ENCODE measurements at regions not wholly inside any gene's neighbourhood (a gene's known extent, or its start where the extent isn't known, plus 50 kb on each side); places are given as distances from the start of the nearest gene placed in this dataset.

DNA sequence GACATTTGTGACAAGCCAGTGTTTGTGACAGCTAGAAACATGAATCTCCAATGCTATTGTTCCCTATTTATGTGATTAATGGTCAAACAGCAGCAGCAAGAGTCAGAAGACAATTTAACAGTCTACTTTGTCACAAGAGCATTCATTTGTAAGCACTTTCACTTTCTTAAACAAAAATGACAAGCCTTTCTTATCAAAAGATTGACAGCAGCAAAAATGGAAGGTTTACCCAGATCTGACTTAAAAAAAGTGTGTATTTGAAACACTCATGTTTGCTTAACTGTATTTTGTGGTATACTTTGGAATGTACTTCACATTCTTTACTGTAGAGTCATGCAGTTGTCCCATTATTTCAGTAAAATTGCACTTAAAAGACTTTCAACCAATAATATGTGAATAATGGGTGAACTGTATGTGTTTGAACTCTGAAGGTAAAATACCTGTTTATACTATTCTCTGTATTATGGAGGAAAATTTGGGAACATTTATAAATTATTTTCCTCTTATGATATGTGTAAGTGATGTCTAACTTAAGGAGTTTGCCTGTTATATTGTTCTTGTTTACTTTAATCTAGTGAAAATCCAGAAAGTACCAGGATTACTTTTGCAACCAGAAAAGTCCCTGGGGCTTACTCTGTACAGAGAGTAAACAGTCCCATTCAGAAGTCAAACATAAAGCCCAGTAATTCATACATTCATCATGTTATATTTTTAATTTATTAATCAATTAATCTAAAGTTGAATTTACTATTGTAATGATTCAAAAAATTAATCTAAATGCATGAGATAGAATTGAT is 314.9 kb upstream of the TRAM1L1 start:
- TF ChIP-seq CTBP1 (IDR thresholded peaks at IDR 0.05; ENCODE audit: borderline replicate concordance) = no peak
- no peak for TF ChIP-seq ELF4 (IDR thresholded peaks at IDR 0.05)
- no peak for TF ChIP-seq TARDBP (IDR thresholded peaks at IDR 0.05)
- TF ChIP-seq, protein P1, sequence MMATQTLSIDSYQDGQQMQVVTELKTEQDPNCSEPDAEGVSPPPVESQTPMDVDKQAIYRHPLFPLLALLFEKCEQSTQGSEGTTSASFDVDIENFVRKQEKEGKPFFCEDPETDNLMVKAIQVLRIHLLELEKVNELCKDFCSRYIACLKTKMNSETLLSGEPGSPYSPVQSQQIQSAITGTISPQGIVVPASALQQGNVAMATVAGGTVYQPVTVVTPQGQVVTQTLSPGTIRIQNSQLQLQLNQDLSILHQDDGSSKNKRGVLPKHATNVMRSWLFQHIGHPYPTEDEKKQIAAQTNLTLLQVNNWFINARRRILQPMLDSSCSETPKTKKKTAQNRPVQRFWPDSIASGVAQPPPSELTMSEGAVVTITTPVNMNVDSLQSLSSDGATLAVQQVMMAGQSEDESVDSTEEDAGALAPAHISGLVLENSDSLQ (IDR thresholded peaks at IDR 0.05) = no peak
- no peak for TF ChIP-seq SUZ12 (IDR thresholded peaks at IDR 0.05)
- TF ChIP-seq NFRKB (IDR thresholded peaks at IDR 0.05) = no peak
- no peak for TF ChIP-seq ARNT (IDR thresholded peaks at IDR 0.05)
- no peak for TF ChIP-seq ZNF384 (IDR thresholded peaks at IDR 0.05)
- no peak for TF ChIP-seq FOXA1 (IDR thresholded peaks at IDR 0.05)
- TF ChIP-seq SP1 (IDR thresholded peaks at IDR 0.05) = no peak
- no peak for TF ChIP-seq LEF1 (IDR thresholded peaks at IDR 0.05; ENCODE audit: borderline replicate concordance)
- no peak for TF ChIP-seq FOXM1 (IDR thresholded peaks at IDR 0.05; ENCODE audit: borderline replicate concordance)
- CTCF ChIA-PET = no interaction called here
- POLR2A ChIA-PET = no interaction called here
- no peak for DNase-seq (ENCODE audit: extremely low spot score)

DNA sequence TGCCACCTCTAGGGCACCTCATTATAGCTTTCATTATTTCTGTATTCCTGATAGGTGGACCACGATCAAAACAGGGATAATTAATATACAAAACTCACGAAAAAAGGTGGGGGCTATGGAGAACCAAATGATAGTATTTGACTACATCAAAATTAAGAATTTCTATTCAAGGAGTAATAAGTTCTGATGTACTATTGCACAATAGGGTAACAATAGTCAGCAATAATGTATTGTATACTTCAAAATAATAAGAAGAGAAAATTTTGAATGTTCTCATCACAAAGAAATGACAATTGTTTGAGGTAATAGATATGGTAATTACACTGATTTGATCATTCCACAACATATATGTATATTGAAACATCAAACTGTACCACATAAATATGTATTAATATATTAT is 327.3 kb upstream of the TRAM1L1 start:
- CTCF ChIA-PET = no interaction called here
- POLR2A ChIA-PET = no interaction called here
- TF ChIP-seq HDGF (IDR thresholded peaks at IDR 0.05; ENCODE audit: borderline replicate concordance) (no peak), SP1 (IDR thresholded peaks at IDR 0.05) (no peak), TARDBP (IDR thresholded peaks at IDR 0.05) (no peak), CTBP1 (IDR thresholded peaks at IDR 0.05; ENCODE audit: borderline replicate concordance) (no peak), FOXA1 (IDR thresholded peaks at IDR 0.05) (no peak), FOXM1 (IDR thresholded peaks at IDR 0.05; ENCODE audit: borderline replicate concordance) (no peak), ELF4 (IDR thresholded peaks at IDR 0.05) (no peak), L3MBTL2 (conservative IDR thresholded peaks at IDR 0.05) (no peak), BHLHE40 (IDR thresholded peaks at IDR 0.05; ENCODE audit: borderline replicate concordance) (no peak), ARNT (IDR thresholded peaks at IDR 0.05) (no peak), LEF1 (IDR thresholded peaks at IDR 0.05; ENCODE audit: borderline replicate concordance) (no peak), ZNF384 (IDR thresholded peaks at IDR 0.05) (no peak), NFRKB (IDR thresholded peaks at IDR 0.05) (no peak), SUZ12 (IDR thresholded peaks at IDR 0.05) (no peak), FOXK2 (IDR thresholded peaks at IDR 0.05) (no peak)
- TF ChIP-seq, protein P1 (IDR thresholded peaks at IDR 0.05) = no peak
- DNase-seq (ENCODE audit: extremely low spot score) = no peak

DNA sequence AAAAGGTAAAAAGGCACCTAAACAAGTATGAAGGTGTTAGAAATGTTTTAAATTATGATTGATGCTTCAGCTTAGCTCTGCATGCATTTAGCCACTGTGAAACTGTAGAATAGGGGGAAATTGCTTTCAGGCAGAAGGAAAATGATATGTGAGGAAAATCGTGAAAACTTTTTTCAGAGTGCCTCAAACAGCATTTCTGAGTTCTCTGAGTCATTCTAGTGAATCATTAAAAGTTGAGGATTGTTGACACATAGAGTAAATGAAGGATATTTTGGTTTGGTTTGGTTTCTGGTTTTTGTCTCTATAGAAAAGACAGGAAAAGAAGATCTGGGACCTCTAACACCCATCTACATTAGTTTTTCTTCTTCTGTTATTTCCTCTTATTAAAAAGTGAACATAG is 332.5 kb upstream of the TRAM1L1 start:
- POLR2A ChIA-PET = no interaction called here

DNA sequence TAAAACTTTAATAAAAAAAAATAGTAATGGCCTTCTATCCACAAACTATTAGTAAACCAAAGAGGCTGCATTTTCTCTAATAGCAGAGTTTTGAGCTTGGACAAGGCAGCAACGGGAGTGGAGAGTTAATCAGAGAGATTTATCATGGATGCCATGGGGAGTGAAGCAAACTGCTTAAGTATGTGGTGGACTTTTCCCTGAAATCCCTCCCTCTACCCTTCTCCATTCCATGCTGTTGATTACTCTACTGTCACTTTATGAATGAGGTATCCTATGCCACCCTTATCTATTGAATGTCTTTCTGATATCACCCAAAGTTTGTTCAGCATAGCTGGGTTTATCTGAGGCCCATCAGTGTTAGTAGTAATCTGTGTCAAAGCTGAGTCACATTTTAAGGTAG is 335.6 kb upstream of the TRAM1L1 start:
- no peak for DNase-seq (ENCODE audit: extremely low spot score)
- ChIA-PET POLR2A (no interaction called here), CTCF (no interaction called here)
- TF ChIP-seq NFRKB (IDR thresholded peaks at IDR 0.05) (no peak), SUZ12 (IDR thresholded peaks at IDR 0.05) (no peak), ARNT (IDR thresholded peaks at IDR 0.05) (no peak), FOXM1 (IDR thresholded peaks at IDR 0.05; ENCODE audit: borderline replicate concordance) (no peak), ZNF384 (IDR thresholded peaks at IDR 0.05) (no peak), FOXK2 (IDR thresholded peaks at IDR 0.05) (no peak), BHLHE40 (IDR thresholded peaks at IDR 0.05; ENCODE audit: borderline replicate concordance) (no peak), FOXA1 (IDR thresholded peaks at IDR 0.05) (no peak), HDGF (IDR thresholded peaks at IDR 0.05; ENCODE audit: borderline replicate concordance) (no peak), SP1 (IDR thresholded peaks at IDR 0.05) (no peak)

More for the DNA sequence above, 332.5 kb upstream of the TRAM1L1 start:
- DNase-seq (ENCODE audit: extremely low spot score) = no peak
- CTCF ChIA-PET = no interaction called here
- TF ChIP-seq ELF4 (IDR thresholded peaks at IDR 0.05) (no peak), L3MBTL2 (conservative IDR thresholded peaks at IDR 0.05) (no peak), TARDBP (IDR thresholded peaks at IDR 0.05) (no peak), LEF1 (IDR thresholded peaks at IDR 0.05; ENCODE audit: borderline replicate concordance) (no peak), FOXA1 (IDR thresholded peaks at IDR 0.05) (no peak), SP1 (IDR thresholded peaks at IDR 0.05) (no peak)

DNA sequence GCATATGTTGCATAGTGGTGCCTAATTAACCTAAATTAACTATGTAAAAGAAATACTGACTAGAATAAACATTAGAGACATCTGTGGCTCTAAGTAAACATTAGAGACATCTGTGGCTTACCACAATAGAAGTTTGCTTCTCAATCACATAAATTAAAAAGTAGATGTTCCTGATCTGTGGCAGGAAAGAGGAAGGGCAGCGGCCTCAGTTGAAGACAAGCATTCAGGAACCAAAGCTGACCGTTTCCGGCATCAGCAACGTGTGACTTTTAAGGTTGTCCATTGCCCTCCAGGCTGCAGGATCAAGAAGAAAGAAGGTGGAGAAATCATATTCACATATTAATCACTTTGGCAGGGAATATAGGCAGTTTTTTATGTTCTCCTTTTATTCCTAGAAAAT is 336.3 kb upstream of the TRAM1L1 start:
- DNase-seq (ENCODE audit: extremely low spot score) = no peak
- TF ChIP-seq ELF4 (IDR thresholded peaks at IDR 0.05) (no peak), ZNF384 (IDR thresholded peaks at IDR 0.05) (no peak)
- POLR2A ChIA-PET = no interaction called here
- CTCF ChIA-PET = no interaction called here

DNA sequence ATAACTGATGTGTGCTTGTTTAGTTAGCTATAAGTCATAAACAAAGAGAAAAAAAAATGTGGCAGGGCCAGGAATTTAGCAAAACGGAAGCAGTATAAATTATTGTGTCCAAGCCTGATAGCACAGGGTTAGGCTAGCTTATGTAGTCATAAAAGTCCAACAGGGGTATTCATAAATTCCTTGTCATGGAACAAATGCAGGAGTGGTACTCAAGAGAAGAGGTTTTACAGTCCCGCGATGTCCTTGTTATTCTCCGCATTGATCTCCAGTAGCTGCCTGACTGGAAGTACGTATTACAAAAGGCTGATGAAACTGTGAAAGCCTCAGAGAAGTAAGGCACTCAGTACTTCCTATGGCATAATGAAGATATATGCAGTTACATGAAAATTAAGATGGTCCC is 336.9 kb upstream of the TRAM1L1 start:
- POLR2A ChIA-PET = no interaction called here
- CTCF ChIA-PET = no interaction called here

More for the DNA sequence above, 336.9 kb upstream of the TRAM1L1 start:
- DNase-seq (ENCODE audit: extremely low spot score) = no peak
- TF ChIP-seq ARNT (IDR thresholded peaks at IDR 0.05) (no peak), FOXA1 (IDR thresholded peaks at IDR 0.05) (no peak), LEF1 (IDR thresholded peaks at IDR 0.05; ENCODE audit: borderline replicate concordance) (no peak), ZNF384 (IDR thresholded peaks at IDR 0.05) (no peak), CTBP1 (IDR thresholded peaks at IDR 0.05; ENCODE audit: borderline replicate concordance) (no peak), SP1 (IDR thresholded peaks at IDR 0.05) (no peak), SUZ12 (IDR thresholded peaks at IDR 0.05) (no peak), L3MBTL2 (conservative IDR thresholded peaks at IDR 0.05) (no peak)
- TF ChIP-seq, protein P1 (IDR thresholded peaks at IDR 0.05) = no peak

All from HEK293T (cell line).